CD4-positive, alpha-beta memory T cell (primary cell): ENCODE measurements at regions not wholly inside any gene's neighbourhood (a gene's known extent, or its start where the extent isn't known, plus 50 kb on each side); places are given as distances from the start of the nearest gene placed in this dataset.

Experiments used
- CTCF ChIA-PET: fragments of 350-600 bp; sonication (Branson Sonifier 250); formaldehyde crosslinking; loops from one replicate; lab custom pipeline; 2021; ENCODE audit warnings: inconsistent platforms; ENCODE audit not compliant: partially characterized antibody; lab: Charles Lee
- POLR2A ChIA-PET: fragments of 350-600 bp; sonication (Branson Sonifier 250); formaldehyde crosslinking; loops from one replicate; lab custom pipeline; 2021; ENCODE audit not compliant: partially characterized antibody; lab: Charles Lee
- DNase-seq, 5 donors: peaks; one replicate each; pipeline versions ENCODE4 v3.0.0 to v3.0.0-alpha.2; 2020 to 2022; ENCODE audit warnings: mixed read lengths in 1 of 5
- H3K27ac ChIP-seq: one replicate; pipeline ENCODE4 v1.7.0; 2013; ENCODE audit warnings: low read depth, low read length
- H3K27me3 ChIP-seq: 2 replicates; pipeline ENCODE4 v1.7.0; 2013; ENCODE audit warnings: mild to moderate bottlenecking, low read length, moderate library complexity; ENCODE audit not compliant: insufficient read depth
- H3K36me3 ChIP-seq: 2 replicates; pipeline ENCODE4 v1.7.0; 2013; ENCODE audit warnings: mild to moderate bottlenecking, low read length, moderate library complexity; ENCODE audit not compliant: insufficient read depth
- H3K4me1 ChIP-seq: 2 replicates; pipeline ENCODE4 v1.7.0; 2013; ENCODE audit warnings: mild to moderate bottlenecking, low read length, moderate library complexity; ENCODE audit not compliant: insufficient read depth
- H3K4me3 ChIP-seq, 2 donors: one replicate each; pipeline ENCODE4 v1.7.0; 2013; ENCODE audit warnings: low read length in 2 of 2, mild to moderate bottlenecking in 1 of 2
- H3K9me3 ChIP-seq, 2 donors: one replicate each; pipeline ENCODE4 v1.7.0; 2013; ENCODE audit warnings: low read length in 2 of 2, control low read depth in 1 of 2; ENCODE audit not compliant: control insufficient read depth in 1 of 2
- H3K27ac Mint-ChIP-seq, 7 donors: one replicate each; pipeline ENCODE4 v1.8.0; 2020 to 2021; ENCODE audit warnings: mixed read lengths in 7 of 7, mild to moderate bottlenecking in 6 of 7, inconsistent platforms in 3 of 7, moderate library complexity in 3 of 7
- H3K27me3 Mint-ChIP-seq, 2 donors: one replicate each; pipeline ENCODE4 v1.8.0; 2020 to 2021; ENCODE audit warnings: mixed read lengths in 2 of 2
- H3K36me3 Mint-ChIP-seq, 2 donors: one replicate each; pipeline ENCODE4 v1.8.0; 2020 to 2021; ENCODE audit warnings: mixed read lengths in 2 of 2, inconsistent platforms in 1 of 2, mild to moderate bottlenecking in 1 of 2
- H3K4me1 Mint-ChIP-seq, 4 donors: one replicate each; pipeline ENCODE4 v1.8.0; 2020 to 2021; ENCODE audit warnings: mixed read lengths in 4 of 4, mild to moderate bottlenecking in 1 of 4
- H3K4me3 Mint-ChIP-seq, 8 donors: one replicate each; pipeline ENCODE4 v1.8.0; 2020 to 2021; ENCODE audit warnings: mixed read lengths in 8 of 8, mild to moderate bottlenecking in 7 of 8, moderate library complexity in 6 of 8, inconsistent platforms in 3 of 8
- H3K9me3 Mint-ChIP-seq, 8 donors: one replicate each; pipeline ENCODE4 v1.8.0; 2020 to 2021; ENCODE audit warnings: mixed read lengths in 8 of 8, mild to moderate bottlenecking in 5 of 8, inconsistent platforms in 3 of 8, moderate library complexity in 1 of 8
- intact Hi-C: fragments of 100-400 bp; cut with micrococcal nuclease; formaldehyde crosslinking; loops from one replicate; pipeline ENCODE4 v1.15.1; 2023

DNA sequence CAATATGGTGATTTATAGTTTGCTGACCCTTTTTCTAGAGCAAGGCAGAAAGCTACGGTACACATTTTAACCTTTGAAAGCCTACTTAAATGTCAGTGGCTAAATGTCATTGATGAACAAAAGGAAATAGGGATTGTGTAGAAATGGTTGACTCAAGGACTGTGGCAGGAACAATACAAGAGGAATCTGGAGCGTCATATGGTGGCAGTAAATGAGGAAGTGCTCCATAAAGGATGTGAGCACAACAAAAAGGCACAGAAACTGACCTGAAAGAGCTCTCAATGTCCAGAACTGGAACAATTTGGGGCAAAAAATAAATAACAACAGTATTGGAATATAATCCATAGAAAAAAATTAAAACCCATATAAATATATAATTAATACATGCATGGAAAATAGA lies 443.9 kb upstream of the VRK2 start:
- Histone ChIP-seq H3K4me3 (no peak overlapping the region), H3K9me3 (no peaks in the 10 kb centered on the region), H3K27me3 (no peaks in the 10 kb centered on the region), H3K4me1 (no peaks in the 10 kb centered on the region), H3K27ac (no peak overlapping the region), H3K36me3 (no peaks in the 10 kb centered on the region)
- H3K9me3 Mint-ChIP-seq: peaks cover 2 to 43% (median 22%) of the 10 kb centered on the region in 8 donors
- ChIA-PET CTCF (no interaction called here), POLR2A (no interaction called here)
- no peaks in the 10 kb centered on the region for H3K4me1 Mint-ChIP-seq
- peak overlapping the region in 1 of 7 donors; percentile 25 for H3K27ac Mint-ChIP-seq
- intact Hi-C loops: no loop called here
- no peak for DNase-seq
- H3K4me3 Mint-ChIP-seq: no peak overlapping the region
- H3K27me3 Mint-ChIP-seq: no peaks in the 10 kb centered on the region
- peaks cover 0 to 2% of the 10 kb centered on the region in 2 donors for H3K36me3 Mint-ChIP-seq

DNA sequence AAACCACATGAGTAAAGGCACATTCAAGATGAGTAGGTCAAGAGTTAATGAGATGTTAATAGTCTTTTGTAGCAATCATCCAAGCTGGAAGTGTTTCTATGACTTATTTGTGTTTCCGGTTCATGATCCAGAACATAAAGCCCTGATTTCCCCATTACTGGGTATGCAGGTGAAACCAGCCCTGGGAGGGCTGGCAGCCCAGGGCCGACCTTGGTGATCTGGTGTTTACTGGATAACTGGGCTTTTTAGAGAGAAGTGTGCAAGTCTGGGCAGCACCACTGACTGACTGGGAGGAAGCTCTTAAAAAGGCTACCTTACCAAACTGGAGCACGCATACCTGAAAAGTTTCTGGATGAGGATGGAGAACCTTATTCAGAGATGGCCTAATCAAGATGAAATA lies 431.6 kb upstream of the VRK2 start:
- Histone ChIP-seq H3K4me3 (no peak overlapping the region), H3K27me3 (no peaks in the 10 kb centered on the region), H3K27ac (no peak overlapping the region), H3K4me1 (no peaks in the 10 kb centered on the region), H3K9me3 (no peaks in the 10 kb centered on the region), H3K36me3 (no peaks in the 10 kb centered on the region)
- POLR2A ChIA-PET: no interaction called here
- Mint-ChIP-seq H3K9me3 (peaks cover 0 to 19% (median 7%) of the 10 kb centered on the region in 8 donors), H3K27me3 (no peaks in the 10 kb centered on the region), H3K4me3 (no peak overlapping the region), H3K4me1 (no peaks in the 10 kb centered on the region), H3K36me3 (no peaks in the 10 kb centered on the region), H3K27ac (no peak overlapping the region)
- CTCF ChIA-PET: no interaction called here
- no peak for DNase-seq
- intact Hi-C loops: no loop called here

DNA sequence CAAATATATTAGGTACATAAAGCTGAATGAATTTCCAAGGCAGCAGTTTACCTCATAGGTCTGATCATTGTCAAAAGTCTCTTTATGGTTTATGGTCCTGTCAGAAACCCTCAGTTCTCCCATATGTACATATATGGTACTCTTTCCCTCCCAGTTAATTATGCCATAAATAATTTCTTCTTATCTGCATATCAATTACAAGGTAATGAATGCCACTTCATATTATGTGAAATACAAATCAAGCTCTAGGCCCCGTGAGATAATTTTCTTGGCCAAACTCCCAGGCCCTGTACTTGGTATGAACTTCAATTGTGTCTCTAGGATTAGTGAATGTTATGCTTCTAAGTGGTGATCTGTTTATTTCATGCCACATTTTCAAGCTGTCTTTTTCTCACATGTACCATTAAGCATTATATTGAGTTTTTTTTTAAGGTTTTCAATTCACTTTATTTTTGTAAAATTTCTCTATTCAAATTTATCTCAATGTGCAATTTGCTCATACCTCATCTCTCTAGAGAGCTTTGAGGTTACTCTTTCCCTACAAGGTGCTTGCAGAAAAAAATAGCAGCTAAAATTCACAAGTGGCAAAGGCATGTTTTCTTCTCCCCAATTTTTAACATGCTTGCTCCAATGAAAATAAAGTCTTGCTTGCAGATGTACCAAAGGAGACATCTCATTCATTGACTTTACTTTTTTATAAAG lies 430.6 kb upstream of the VRK2 start:
- no peak overlapping the region for H3K4me3 Mint-ChIP-seq

DNA sequence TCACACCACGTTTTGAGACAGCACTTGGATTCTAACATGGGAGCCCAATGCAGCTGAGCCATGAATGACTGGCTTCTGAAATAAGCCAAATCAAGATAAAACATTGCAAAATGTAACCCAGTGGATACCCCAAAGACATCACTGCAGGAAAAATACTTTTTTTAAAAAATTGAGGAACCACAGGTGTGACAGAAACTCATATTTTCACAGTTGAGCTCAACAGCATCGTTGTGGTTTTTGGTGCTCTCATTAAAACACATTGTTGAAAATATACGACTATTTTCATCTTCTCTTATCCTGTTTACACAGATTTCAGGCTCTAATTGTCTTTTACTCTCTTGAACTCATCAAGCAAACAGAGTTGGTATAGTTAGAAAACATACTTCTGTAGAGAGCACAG lies 429.3 kb upstream of the VRK2 start:
- ChIA-PET CTCF (no interaction called here), POLR2A (no interaction called here)
- Histone ChIP-seq H3K27ac (no peak overlapping the region), H3K4me1 (no peaks in the 10 kb centered on the region), H3K4me3 (no peak overlapping the region), H3K9me3 (no peaks in the 10 kb centered on the region), H3K27me3 (no peaks in the 10 kb centered on the region), H3K36me3 (no peaks in the 10 kb centered on the region)
- DNase-seq: no peak
- H3K27ac Mint-ChIP-seq: no peak overlapping the region
- intact Hi-C loops: no loop called here
- H3K9me3 Mint-ChIP-seq: peaks cover 0 to 20% (median 5%) of the 10 kb centered on the region in 8 donors
- no peaks in the 10 kb centered on the region for H3K4me1 Mint-ChIP-seq
- H3K36me3 Mint-ChIP-seq: no peaks in the 10 kb centered on the region
- H3K4me3 Mint-ChIP-seq: no peak overlapping the region
- H3K27me3 Mint-ChIP-seq: no peaks in the 10 kb centered on the region

More for the DNA sequence above, 430.6 kb upstream of the VRK2 start:
- intact Hi-C loops: no loop called here
- H3K36me3 Mint-ChIP-seq: no peaks in the 10 kb centered on the region
- Histone ChIP-seq H3K4me1 (no peaks in the 10 kb centered on the region), H3K4me3 (no peak overlapping the region), H3K9me3 (no peaks in the 10 kb centered on the region), H3K36me3 (no peaks in the 10 kb centered on the region), H3K27ac (no peak overlapping the region), H3K27me3 (no peaks in the 10 kb centered on the region)
- CTCF ChIA-PET: no interaction called here
- no peak for DNase-seq
- no peak overlapping the region for H3K27ac Mint-ChIP-seq
- H3K4me1 Mint-ChIP-seq: no peaks in the 10 kb centered on the region
- H3K27me3 Mint-ChIP-seq: no peaks in the 10 kb centered on the region
- peaks cover 0 to 20% (median 9%) of the 10 kb centered on the region in 8 donors for H3K9me3 Mint-ChIP-seq
- POLR2A ChIA-PET: no interaction called here

DNA sequence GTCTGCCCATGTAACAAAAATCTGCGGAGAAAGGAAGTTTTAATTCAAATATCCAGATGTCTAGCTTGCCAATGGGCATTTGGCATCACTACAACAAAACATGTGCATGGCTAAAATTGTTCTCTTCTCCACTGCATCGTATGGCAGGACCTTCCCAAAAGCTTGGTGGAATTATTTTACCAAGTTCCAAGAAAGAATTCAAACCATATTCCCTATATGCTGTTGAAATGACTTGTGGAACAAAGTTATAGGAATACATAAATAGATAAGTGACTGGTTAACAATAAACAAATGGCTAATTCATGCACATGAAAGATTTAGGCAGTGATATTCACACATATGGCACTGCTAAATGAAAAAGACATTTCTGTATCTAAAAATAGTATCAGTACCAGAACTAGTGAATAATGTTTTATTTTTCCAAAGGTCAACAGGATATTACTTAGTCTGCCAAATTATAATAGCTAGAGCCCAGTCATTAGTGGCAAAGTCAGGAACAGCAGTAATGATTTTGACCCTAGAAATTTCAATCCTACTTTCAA lies 425.4 kb upstream of the VRK2 start:
- Mint-ChIP-seq H3K27me3 (no peaks in the 10 kb centered on the region), H3K4me3 (no peak overlapping the region), H3K4me1 (no peaks in the 10 kb centered on the region), H3K27ac (no peak overlapping the region), H3K9me3 (peaks cover 0 to 24% (median 6%) of the 10 kb centered on the region in 8 donors), H3K36me3 (no peaks in the 10 kb centered on the region)
- Histone ChIP-seq H3K4me1 (no peaks in the 10 kb centered on the region), H3K36me3 (no peaks in the 10 kb centered on the region), H3K27me3 (no peaks in the 10 kb centered on the region), H3K4me3 (no peak overlapping the region), H3K27ac (no peak overlapping the region), H3K9me3 (no peaks in the 10 kb centered on the region)
- intact Hi-C loops: no loop called here
- ChIA-PET CTCF (no interaction called here), POLR2A (no interaction called here)
- no peak for DNase-seq

DNA sequence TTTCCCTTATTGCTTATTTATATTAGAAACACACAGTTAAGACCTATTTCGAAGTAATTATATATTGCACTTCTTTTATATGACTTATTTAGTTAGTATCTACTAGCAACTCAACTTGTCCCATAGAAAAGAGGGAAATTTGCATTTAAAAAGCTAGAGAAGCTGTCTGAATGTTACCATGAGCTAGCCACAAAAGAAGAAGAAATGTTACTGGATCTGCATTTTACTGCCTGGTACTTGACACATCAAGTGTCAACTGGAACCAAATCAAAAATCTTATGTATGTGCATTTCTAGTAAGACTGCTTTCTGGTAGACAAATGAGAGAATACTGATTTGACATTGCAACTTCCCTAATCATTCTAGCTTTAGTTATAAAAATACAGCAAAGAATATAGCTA lies 424.6 kb upstream of the VRK2 start:
- no peak for DNase-seq
- intact Hi-C loops: no loop called here
- H3K27ac Mint-ChIP-seq: no peak overlapping the region
- Histone ChIP-seq H3K27me3 (no peaks in the 10 kb centered on the region), H3K4me1 (no peaks in the 10 kb centered on the region), H3K4me3 (no peak overlapping the region), H3K27ac (no peak overlapping the region), H3K9me3 (no peaks in the 10 kb centered on the region), H3K36me3 (no peaks in the 10 kb centered on the region)
- no peak overlapping the region for H3K4me3 Mint-ChIP-seq
- POLR2A ChIA-PET: no interaction called here
- no peaks in the 10 kb centered on the region for H3K36me3 Mint-ChIP-seq
- H3K27me3 Mint-ChIP-seq: no peaks in the 10 kb centered on the region
- CTCF ChIA-PET: no interaction called here
- peaks cover 0 to 20% (median 6%) of the 10 kb centered on the region in 8 donors for H3K9me3 Mint-ChIP-seq
- H3K4me1 Mint-ChIP-seq: no peaks in the 10 kb centered on the region

DNA sequence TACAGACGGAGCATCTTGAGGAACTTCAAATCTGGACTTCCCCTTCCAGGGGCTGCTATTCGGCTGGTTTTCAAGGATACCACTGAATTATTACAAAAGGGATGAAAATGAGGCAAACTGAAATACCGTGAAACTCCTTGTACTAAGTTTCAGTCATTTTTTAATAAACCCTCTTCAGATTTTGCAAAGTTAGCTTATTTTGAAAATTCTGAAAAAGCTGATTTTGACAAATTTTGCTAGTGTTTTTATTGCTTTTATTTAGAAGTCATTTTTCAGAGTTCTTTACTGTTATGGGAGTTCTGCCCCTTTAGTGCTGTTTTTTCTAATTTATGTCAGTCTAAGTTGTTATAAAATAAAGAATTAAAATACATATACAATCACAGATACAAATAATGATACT lies 390.4 kb upstream of the VRK2 start:
- H3K27ac Mint-ChIP-seq: no peak overlapping the region
- Histone ChIP-seq H3K4me1 (no peaks in the 10 kb centered on the region), H3K27ac (no peak overlapping the region), H3K27me3 (no peaks in the 10 kb centered on the region), H3K36me3 (no peaks in the 10 kb centered on the region), H3K4me3 (no peak overlapping the region), H3K9me3 (no peaks in the 10 kb centered on the region)
- H3K4me1 Mint-ChIP-seq: no peaks in the 10 kb centered on the region
- no peaks in the 10 kb centered on the region for H3K36me3 Mint-ChIP-seq
- POLR2A ChIA-PET: no interaction called here
- peaks cover 4 to 32% (median 15%) of the 10 kb centered on the region in 8 donors for H3K9me3 Mint-ChIP-seq
- CTCF ChIA-PET: no interaction called here
- DNase-seq: no peak
- no peak overlapping the region for H3K4me3 Mint-ChIP-seq
- intact Hi-C loops: no loop called here
- no peaks in the 10 kb centered on the region for H3K27me3 Mint-ChIP-seq
